Liver (tissue), 3 donors: ENCODE measurements at regions not wholly inside any gene's neighbourhood (a gene's known extent, or its start where the extent isn't known, plus 50 kb on each side); places are given as distances from the start of the nearest gene placed in this dataset.

Experiments
- TAF1 ChIP-seq: conservative IDR thresholded peaks from 2 replicates; pipeline ENCODE4 v1.6.1; 2016; ENCODE audit warnings: antibody characterized with exemption, mild to moderate bottlenecking
- TF ChIP-seq, protein P1 (sequence below): fragments of 150-350 bp; IDR thresholded peaks from 2 replicates; pipeline ENCODE4 v1.5.1; 2017; ENCODE audit warnings: improper control_type of control experiment, low read depth, low read length; ENCODE audit not compliant: missing input control
- TF ChIP-seq, protein P2 (sequence below): IDR thresholded peaks from 2 replicates; pipeline ENCODE4 v1.6.1; 2016; ENCODE audit warnings: antibody characterized with exemption
- TF ChIP-seq, protein P3 (sequence below): IDR thresholded peaks from 2 replicates; pipeline ENCODE4 v1.6.1; 2016; ENCODE audit warnings: antibody characterized with exemption, mild to moderate bottlenecking
- TF ChIP-seq, protein P4 (sequence below): IDR thresholded peaks from 2 replicates; pipeline ENCODE4 v1.6.1; 2016; ENCODE audit warnings: antibody characterized with exemption
- donor health status: healthy.
- donor health status: healthy.

DNA sequence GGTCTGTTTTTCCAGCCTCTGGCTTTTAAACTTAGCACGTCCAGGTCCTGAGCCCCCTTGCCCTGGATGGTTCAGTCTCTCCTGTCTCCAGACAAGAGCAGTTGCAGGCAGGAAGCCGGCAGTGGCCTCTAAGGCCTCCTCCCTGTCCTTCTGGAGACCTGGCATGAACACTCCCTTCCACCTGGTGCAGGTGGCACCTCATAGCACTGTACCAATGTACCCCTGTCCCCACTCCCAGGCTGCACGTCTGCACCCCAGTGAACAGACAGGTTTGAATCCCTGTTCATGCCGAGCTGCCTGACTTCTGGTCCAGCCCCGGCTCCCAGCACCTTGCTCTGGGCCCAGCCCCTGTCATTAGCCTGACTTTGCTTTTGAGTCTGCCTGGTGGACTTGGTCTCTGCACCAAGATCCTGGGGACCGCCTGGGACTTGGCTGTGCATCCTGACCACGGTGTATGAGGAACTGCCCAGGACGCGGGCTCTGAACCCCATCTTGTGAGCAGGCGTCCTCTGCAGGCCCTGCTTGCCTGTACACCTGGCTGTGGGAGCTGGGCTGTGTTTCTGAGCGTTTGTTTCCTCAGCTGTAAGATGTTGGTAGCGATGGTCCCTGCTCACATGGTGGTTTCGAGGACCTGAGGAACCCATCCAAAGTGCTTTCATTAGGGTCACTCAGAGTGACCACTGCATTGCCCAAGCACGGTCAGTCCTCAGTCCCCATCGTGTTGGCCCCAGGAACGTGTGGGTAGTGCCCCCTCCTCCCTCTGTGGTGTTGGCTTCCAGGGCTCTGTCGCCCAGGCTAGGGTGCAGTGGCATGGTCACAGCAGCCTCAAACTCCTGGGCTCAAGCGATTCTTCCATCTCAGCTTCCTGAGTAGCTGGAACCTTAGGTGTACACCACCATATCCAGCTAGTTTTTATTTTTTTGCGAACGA, 75.0 kb upstream of the SHANK2 start:
- TF ChIP-seq, protein P1, sequence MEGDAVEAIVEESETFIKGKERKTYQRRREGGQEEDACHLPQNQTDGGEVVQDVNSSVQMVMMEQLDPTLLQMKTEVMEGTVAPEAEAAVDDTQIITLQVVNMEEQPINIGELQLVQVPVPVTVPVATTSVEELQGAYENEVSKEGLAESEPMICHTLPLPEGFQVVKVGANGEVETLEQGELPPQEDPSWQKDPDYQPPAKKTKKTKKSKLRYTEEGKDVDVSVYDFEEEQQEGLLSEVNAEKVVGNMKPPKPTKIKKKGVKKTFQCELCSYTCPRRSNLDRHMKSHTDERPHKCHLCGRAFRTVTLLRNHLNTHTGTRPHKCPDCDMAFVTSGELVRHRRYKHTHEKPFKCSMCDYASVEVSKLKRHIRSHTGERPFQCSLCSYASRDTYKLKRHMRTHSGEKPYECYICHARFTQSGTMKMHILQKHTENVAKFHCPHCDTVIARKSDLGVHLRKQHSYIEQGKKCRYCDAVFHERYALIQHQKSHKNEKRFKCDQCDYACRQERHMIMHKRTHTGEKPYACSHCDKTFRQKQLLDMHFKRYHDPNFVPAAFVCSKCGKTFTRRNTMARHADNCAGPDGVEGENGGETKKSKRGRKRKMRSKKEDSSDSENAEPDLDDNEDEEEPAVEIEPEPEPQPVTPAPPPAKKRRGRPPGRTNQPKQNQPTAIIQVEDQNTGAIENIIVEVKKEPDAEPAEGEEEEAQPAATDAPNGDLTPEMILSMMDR: no peak
- TF ChIP-seq, protein P2, sequence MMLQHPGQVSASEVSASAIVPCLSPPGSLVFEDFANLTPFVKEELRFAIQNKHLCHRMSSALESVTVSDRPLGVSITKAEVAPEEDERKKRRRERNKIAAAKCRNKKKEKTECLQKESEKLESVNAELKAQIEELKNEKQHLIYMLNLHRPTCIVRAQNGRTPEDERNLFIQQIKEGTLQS: no peak
- TF ChIP-seq, protein P3, sequence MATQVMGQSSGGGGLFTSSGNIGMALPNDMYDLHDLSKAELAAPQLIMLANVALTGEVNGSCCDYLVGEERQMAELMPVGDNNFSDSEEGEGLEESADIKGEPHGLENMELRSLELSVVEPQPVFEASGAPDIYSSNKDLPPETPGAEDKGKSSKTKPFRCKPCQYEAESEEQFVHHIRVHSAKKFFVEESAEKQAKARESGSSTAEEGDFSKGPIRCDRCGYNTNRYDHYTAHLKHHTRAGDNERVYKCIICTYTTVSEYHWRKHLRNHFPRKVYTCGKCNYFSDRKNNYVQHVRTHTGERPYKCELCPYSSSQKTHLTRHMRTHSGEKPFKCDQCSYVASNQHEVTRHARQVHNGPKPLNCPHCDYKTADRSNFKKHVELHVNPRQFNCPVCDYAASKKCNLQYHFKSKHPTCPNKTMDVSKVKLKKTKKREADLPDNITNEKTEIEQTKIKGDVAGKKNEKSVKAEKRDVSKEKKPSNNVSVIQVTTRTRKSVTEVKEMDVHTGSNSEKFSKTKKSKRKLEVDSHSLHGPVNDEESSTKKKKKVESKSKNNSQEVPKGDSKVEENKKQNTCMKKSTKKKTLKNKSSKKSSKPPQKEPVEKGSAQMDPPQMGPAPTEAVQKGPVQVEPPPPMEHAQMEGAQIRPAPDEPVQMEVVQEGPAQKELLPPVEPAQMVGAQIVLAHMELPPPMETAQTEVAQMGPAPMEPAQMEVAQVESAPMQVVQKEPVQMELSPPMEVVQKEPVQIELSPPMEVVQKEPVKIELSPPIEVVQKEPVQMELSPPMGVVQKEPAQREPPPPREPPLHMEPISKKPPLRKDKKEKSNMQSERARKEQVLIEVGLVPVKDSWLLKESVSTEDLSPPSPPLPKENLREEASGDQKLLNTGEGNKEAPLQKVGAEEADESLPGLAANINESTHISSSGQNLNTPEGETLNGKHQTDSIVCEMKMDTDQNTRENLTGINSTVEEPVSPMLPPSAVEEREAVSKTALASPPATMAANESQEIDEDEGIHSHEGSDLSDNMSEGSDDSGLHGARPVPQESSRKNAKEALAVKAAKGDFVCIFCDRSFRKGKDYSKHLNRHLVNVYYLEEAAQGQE: no peak
- TF ChIP-seq, protein P4, sequence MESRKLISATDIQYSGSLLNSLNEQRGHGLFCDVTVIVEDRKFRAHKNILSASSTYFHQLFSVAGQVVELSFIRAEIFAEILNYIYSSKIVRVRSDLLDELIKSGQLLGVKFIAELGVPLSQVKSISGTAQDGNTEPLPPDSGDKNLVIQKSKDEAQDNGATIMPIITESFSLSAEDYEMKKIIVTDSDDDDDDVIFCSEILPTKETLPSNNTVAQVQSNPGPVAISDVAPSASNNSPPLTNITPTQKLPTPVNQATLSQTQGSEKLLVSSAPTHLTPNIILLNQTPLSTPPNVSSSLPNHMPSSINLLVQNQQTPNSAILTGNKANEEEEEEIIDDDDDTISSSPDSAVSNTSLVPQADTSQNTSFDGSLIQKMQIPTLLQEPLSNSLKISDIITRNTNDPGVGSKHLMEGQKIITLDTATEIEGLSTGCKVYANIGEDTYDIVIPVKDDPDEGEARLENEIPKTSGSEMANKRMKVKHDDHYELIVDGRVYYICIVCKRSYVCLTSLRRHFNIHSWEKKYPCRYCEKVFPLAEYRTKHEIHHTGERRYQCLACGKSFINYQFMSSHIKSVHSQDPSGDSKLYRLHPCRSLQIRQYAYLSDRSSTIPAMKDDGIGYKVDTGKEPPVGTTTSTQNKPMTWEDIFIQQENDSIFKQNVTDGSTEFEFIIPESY: no peak
- TF ChIP-seq TAF1: no peak
